ENCODE measurements at regions not wholly inside any gene's neighbourhood (a gene's known extent, or its start where the extent isn't known, plus 50 kb on each side); places are given as distances from the start of the nearest gene placed in this dataset.
"Not testable (repeated sequence)": the region's sequence is repeated elsewhere in the genome, so short reads cannot be mapped to it uniquely, and the experiment has no call there.

DNA sequence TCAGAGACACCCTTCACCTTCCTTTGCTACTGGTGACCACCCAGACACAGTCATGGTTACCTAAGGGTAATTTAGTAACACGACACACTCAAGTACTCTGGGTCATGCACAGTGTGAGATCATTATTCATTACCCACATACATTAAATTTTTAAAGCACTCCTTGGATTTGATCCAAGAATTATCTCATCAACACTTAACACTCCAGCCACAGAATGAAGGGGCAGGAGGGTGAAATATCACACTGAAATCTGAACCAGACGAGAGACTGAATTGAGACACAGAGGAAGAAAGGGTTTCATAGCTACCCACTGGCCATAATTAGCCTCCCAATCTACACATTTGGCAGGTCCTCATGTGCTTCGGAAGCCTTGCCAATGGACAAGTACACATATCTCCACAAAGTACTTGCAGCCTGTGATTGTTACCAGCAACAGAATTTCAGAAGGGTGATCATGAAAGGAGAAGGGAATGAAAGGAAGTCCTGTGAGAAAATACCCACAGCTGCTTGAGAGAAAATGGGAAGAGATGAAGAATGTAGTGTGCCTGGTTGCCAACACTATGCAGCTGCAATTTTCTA, 189.3 kb downstream of the POLR1F start:
- DNase-seq (ENCODE audit: low spot score in 2 of 2) = no peak
- intact Hi-C loops (cut with DNase I; ENCODE audit: low total_unique reads) = no loop called here
- WGBS, 2 donors = 37 to 43% methylated on average over 3 of the region's 3 CpGs
- TF ChIP-seq, protein P1, sequence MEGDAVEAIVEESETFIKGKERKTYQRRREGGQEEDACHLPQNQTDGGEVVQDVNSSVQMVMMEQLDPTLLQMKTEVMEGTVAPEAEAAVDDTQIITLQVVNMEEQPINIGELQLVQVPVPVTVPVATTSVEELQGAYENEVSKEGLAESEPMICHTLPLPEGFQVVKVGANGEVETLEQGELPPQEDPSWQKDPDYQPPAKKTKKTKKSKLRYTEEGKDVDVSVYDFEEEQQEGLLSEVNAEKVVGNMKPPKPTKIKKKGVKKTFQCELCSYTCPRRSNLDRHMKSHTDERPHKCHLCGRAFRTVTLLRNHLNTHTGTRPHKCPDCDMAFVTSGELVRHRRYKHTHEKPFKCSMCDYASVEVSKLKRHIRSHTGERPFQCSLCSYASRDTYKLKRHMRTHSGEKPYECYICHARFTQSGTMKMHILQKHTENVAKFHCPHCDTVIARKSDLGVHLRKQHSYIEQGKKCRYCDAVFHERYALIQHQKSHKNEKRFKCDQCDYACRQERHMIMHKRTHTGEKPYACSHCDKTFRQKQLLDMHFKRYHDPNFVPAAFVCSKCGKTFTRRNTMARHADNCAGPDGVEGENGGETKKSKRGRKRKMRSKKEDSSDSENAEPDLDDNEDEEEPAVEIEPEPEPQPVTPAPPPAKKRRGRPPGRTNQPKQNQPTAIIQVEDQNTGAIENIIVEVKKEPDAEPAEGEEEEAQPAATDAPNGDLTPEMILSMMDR (IDR thresholded peaks at IDR 0.05) = no peak
- no peak for TF ChIP-seq POLR2A (IDR thresholded peaks at IDR 0.05)
- no peak overlapping the region for H3K4me3 ChIP-seq (ENCODE audit: low read depth, poor library complexity, severe bottlenecking)

DNA sequence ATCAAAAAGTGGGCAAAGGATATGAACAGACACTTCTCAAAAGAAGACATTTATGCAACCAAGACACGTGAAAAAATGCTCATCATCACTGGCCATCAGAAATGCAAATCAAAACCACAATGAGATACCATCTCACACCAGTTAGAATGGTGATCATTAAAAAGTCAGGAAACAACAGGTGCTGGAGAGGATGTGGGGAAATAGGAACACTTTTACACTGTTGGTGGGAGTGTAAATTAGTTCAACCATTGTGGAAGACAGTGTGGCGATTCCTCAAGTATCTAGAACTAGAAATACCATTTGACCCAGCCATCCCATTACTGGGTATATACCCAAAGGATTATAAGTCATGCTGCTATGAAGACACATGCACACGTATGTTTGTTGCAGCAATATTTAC, 191.3 kb downstream of the POLR1F start:
- H3K4me3 ChIP-seq (ENCODE audit: low read depth, poor library complexity, severe bottlenecking); intact Hi-C loops (cut with DNase I; ENCODE audit: low total_unique reads); DNase-seq (ENCODE audit: low spot score in 2 of 2): not testable (repeated sequence)
- 86 to 87% methylated on average over 3 of the region's 3 CpGs for WGBS, 2 donors

DNA sequence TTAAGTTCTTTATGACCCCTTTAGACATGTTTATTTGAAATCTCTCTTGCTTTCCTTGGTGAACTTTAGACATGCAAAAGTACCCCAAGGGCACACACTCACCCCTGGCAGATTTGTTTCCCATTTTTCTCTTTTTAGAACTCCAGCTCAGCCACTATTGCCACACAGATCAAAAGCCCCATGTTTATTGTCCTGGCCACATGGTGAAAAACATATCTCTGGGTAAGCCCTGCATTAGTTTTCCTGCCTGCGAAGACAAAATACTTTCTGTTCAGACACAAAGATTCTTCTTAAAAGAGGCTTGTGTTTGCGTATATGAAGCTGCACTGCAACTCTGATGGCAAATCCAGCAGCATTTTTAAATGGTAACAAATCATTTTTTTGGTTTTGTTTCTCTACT, 200.0 kb downstream of the POLR1F start:
- intact Hi-C loops (cut with DNase I; ENCODE audit: low total_unique reads) = no loop called here
- WGBS, 2 donors = 73 to 76% methylated on average over 2 of the region's 2 CpGs
- DNase-seq (ENCODE audit: low spot score in 2 of 2) = no peak
- no peak for TF ChIP-seq POLR2A (IDR thresholded peaks at IDR 0.05)
- TF ChIP-seq, protein P1 (IDR thresholded peaks at IDR 0.05) = no peak
- no peak overlapping the region for H3K4me3 ChIP-seq (ENCODE audit: low read depth, poor library complexity, severe bottlenecking)

DNA sequence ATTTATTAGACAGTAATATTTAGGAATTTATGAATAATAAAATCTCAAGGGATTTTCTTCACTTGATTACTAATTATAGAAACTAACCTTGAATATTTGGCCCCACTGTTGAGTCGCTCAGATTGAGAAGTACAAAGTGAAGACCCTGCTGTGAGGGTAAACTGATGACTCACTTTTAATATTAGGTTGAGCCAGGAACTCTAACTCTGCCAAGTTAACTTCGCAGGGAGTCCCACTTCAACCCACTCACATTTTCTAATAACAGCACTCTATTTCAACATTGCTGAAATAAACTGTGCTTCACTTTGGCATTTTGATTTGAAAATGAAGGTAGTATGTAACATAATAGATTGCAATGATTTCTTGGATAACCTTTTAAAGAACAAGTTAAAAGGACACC, 200.7 kb downstream of the POLR1F start:
- 62 to 68% methylated on average over 2 of the region's 2 CpGs for WGBS, 2 donors
- TF ChIP-seq, protein P1 (IDR thresholded peaks at IDR 0.05) = no peak
- TF ChIP-seq POLR2A (IDR thresholded peaks at IDR 0.05) = no peak
- intact Hi-C loops (cut with DNase I; ENCODE audit: low total_unique reads) = no loop called here
- DNase-seq (ENCODE audit: low spot score in 2 of 2) = no peak
- no peak overlapping the region for H3K4me3 ChIP-seq (ENCODE audit: low read depth, poor library complexity, severe bottlenecking)

DNA sequence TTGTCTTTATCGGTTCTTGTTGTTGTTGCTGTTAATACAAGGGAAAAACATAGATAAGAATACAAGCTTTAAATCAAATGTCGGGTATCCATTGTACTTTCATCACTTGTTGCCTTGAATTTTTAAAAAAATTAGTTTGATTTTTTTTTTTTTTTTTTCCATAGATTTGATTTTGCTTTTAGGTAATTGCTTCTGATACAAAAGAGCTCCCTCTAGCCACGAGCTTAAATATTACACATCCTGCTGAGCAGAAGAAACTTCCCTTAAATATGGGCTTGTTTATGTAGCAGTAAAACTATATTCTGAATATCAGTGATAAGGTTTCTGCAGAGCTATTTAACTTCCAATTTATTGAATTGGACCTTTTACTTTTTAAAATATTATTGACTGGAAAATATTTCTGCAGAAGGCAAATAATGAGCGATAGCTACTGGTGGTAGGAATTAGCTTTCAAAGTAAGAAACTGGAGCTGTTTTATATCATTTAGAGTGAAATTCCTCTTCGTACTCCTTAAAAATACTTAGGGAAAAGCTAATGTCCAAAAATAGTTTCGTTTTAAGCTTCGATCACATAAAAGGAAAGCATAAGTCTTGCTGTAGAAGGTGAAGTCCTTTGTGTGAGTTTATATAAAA, 216.9 kb downstream of the POLR1F start:
- intact Hi-C loops (cut with DNase I; ENCODE audit: low total_unique reads) = no loop called here
- WGBS, 2 donors = 58 to 62% methylated on average over 7 of the region's 7 CpGs
- TF ChIP-seq, protein P1 (IDR thresholded peaks at IDR 0.05) = no peak
- no peak for TF ChIP-seq POLR2A (IDR thresholded peaks at IDR 0.05)
- DNase-seq (ENCODE audit: low spot score in 2 of 2) = no peak
- H3K4me3 ChIP-seq (ENCODE audit: low read depth, poor library complexity, severe bottlenecking) = no peak overlapping the region

DNA sequence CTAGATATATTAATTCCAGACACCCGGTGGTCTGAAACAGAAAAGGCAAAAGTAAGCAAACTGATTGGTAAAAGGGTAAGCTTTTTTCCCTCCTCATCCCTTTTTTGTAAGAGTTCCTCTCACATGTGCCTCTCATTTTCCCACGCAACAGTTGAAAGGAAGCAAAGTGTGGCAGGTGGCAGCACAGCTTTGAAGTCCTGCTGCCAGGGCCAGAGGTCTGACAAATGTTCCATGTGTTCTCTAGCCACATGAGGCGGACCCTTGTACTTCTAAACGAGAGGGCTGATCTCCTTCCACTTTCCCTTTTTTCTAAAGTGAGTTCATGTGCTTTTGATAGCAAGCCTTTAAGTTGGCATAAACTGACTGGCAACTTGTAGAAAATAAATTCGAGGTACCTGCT, 217.5 kb downstream of the POLR1F start:
- TF ChIP-seq, protein P1 (IDR thresholded peaks at IDR 0.05) = no peak
- no peak for TF ChIP-seq POLR2A (IDR thresholded peaks at IDR 0.05)
- 69 to 77% methylated on average over 5 of the region's 5 CpGs for WGBS, 2 donors
- intact Hi-C loops (cut with DNase I; ENCODE audit: low total_unique reads) = no loop called here
- no peak overlapping the region for H3K4me3 ChIP-seq (ENCODE audit: low read depth, poor library complexity, severe bottlenecking)
- no peak for DNase-seq (ENCODE audit: low spot score in 2 of 2)
